H7 (cell line): ENCODE measurements at regions not wholly inside any gene's neighbourhood (a gene's known extent, or its start where the extent isn't known, plus 50 kb on each side); places are given as distances from the start of the nearest gene placed in this dataset.
A peak's percentile ranks its signal among the peaks of the same experiment; 100 is the strongest.

Experiments used
- DNase-seq: peaks from one replicate; pipeline ENCODE4 v3.0.0; 2012
- H3K27me3 ChIP-seq: 2 replicates; pipeline ENCODE4 v1.6.0; 2011; ENCODE audit warnings: mild to moderate bottlenecking, low read length; ENCODE audit not compliant: control insufficient read depth, insufficient read depth
- H3K36me3 ChIP-seq: replicated peaks from 2 replicates; pipeline ENCODE4 v1.5.1; 2011; ENCODE audit warnings: low read length; ENCODE audit not compliant: control insufficient read depth, insufficient read depth
- H3K4me3 ChIP-seq: 2 replicates; pipeline ENCODE4 v1.5.1; 2011; ENCODE audit warnings: low read depth, mild to moderate bottlenecking, control low read depth, low read length, moderate library complexity; ENCODE audit not compliant: insufficient read depth

GRCh38 chr2:15764683-15765011 lies 173.0 kb downstream of the DDX1 start:
- H3K4me3 ChIP-seq, result no peak overlapping the region
- no peaks in the 10 kb centered on the region for H3K36me3 ChIP-seq
- DNase-seq, result no peak
- H3K27me3 ChIP-seq, result no peaks in the 10 kb centered on the region

- Histone ChIP-seq H3K36me3 (no peaks in the 10 kb centered on the region), H3K27me3 (no peaks in the 10 kb centered on the region), H3K4me3 (no peak overlapping the region)
- DNase-seq, result no peak
Measured at GRCh38 chr2:15765211-15765610, 173.5 kb downstream of the DDX1 start.

- Histone ChIP-seq H3K27me3 (no peaks in the 10 kb centered on the region), H3K36me3 (no peaks in the 10 kb centered on the region), H3K4me3 (no peak overlapping the region)
- DNase-seq, result no peak
Measured at GRCh38 chr2:15765686-15766302, 174.1 kb downstream of the DDX1 start.

GRCh38 chr2:15766303-15766861 lies 174.0 kb upstream of the MYCN start:
- Histone ChIP-seq H3K4me3 (no peak overlapping the region), H3K36me3 (no peaks in the 10 kb centered on the region), H3K27me3 (no peaks in the 10 kb centered on the region)
- DNase-seq, result no peak

- Histone ChIP-seq H3K36me3 (no peaks in the 10 kb centered on the region), H3K4me3 (no peak overlapping the region), H3K27me3 (no peaks in the 10 kb centered on the region)
- no peak for DNase-seq
Measured at GRCh38 chr2:15766911-15767597, 173.3 kb upstream of the MYCN start.

- H3K4me3 ChIP-seq, result no peak overlapping the region
- H3K27me3 ChIP-seq, result no peaks in the 10 kb centered on the region
- no peaks in the 10 kb centered on the region for H3K36me3 ChIP-seq
- no peak for DNase-seq
Measured at GRCh38 chr2:15767679-15768078, 172.7 kb upstream of the MYCN start.

GRCh38 chr2:15768142-15768541 lies 172.2 kb upstream of the MYCN start:
- DNase-seq, result no peak
- no peaks in the 10 kb centered on the region for H3K36me3 ChIP-seq
- H3K4me3 ChIP-seq, result no peak overlapping the region
- H3K27me3 ChIP-seq, result no peaks in the 10 kb centered on the region

DNA sequence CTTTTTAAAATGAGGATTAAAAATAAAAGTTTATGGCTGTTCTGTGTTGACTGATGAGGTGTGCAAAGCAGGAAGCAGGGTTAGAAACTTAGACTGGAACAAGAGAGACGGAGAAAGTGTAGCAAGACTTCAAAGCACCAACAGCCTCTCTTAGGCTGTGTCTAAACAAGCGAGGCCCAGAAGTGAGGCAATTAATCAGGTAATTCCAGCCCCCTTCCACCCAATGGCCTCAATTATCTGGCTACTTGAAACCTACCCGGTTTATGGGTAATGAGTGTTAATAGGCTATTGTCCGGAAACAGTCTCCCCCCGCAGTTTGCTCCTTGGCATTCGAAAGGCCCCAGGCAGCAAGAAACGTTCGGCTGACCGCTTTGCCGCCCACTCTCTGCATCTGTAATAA lies 171.7 kb upstream of the MYCN start:
- peak; percentile 72 for DNase-seq
- no peaks in the 10 kb centered on the region for H3K36me3 ChIP-seq
- no peak overlapping the region for H3K4me3 ChIP-seq
- no peaks in the 10 kb centered on the region for H3K27me3 ChIP-seq

- Histone ChIP-seq H3K36me3 (no peaks in the 10 kb centered on the region), H3K4me3 (no peak overlapping the region)
- DNase-seq, result no peak
Measured at GRCh38 chr2:15769235-15769634, 171.1 kb upstream of the MYCN start.

GRCh38 chr2:15769676-15770547 lies 170.4 kb upstream of the MYCN start:
- peak; percentile 79 for DNase-seq
- Histone ChIP-seq H3K4me3 (no peak overlapping the region), H3K27me3 (no peaks in the 10 kb centered on the region), H3K36me3 (no peaks in the 10 kb centered on the region)

More at GRCh38 chr2:15769235-15769634, 171.1 kb upstream of the MYCN start:
- no peaks in the 10 kb centered on the region for H3K27me3 ChIP-seq

DNA sequence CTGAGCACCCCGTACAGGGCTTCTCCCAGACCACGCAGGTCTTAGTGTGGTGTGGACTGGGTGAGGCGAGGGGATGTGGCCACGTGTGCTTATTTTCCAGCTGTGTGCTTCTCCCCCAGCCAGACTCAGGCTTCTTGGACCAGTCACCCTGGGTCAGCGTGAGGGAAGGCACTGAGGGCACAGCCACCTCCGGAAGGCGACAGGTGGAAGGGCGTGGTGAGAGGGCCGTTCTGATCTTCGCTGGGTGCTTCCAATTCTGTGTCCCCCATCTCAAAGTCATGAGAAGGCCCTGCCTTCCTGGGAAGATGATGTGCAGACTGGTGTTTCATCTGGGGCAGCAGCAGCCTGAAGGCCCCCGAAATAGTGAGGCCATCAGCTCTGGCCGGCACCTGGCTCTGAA lies 169.7 kb upstream of the MYCN start:
- DNase-seq, result no peak
- no peaks in the 10 kb centered on the region for H3K36me3 ChIP-seq
- H3K4me3 ChIP-seq, result no peak overlapping the region
- H3K27me3 ChIP-seq, result no peaks in the 10 kb centered on the region

DNA sequence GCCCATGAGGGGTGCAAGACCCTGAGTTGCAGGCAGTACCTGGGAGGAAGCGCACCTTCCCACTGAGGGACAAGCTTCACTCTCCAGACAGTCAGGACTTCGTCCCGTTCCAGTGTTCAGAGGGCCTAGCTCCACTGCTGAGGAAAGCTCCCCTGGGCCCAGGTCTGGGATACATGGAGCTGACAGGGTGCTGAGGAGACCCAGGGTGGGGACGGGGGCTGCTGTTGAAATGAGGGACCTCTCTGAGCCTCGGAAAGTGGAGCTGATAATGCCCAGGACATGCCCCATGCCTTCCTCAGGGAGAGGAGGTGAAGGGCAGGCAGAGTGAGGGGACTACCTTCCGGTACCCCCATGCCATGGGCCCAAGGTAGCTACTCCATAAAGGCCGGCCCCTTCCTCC lies 169.2 kb upstream of the MYCN start:
- Histone ChIP-seq H3K27me3 (no peaks in the 10 kb centered on the region), H3K4me3 (no peak overlapping the region)

DNA sequence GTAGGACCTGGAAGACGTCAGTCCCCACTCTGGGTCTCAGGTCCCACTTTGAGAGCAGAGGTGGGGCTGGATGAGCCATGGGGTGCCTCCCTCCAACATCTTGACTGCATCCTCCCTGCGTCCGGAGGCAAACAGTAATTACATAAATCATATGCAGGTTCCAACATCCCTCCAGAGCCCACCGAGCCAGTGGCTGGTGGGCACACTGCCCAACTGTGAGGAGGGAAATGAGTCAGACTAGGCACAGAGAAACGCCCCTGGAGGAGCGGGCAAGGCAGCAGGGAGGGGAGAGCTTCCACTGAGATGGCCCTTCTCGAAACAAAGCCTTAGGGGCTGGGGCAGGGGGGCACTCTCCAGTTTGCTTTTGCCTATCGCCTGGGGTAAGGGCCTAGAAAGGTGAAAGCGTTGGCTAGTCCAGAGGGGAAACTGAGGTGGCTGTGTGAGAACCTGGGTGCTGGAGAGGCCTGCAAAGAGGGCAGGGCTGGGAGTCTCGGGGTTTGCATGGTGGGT lies 168.2 kb upstream of the MYCN start:
- no peak for DNase-seq
- no peaks in the 10 kb centered on the region for H3K27me3 ChIP-seq
- no peak overlapping the region for H3K4me3 ChIP-seq
- no peaks in the 10 kb centered on the region for H3K36me3 ChIP-seq

More for the DNA sequence above, 169.2 kb upstream of the MYCN start:
- DNase-seq, result no peak
- H3K36me3 ChIP-seq, result no peaks in the 10 kb centered on the region

GRCh38 chr2:15772681-15773080 lies 167.7 kb upstream of the MYCN start:
- DNase-seq, result no peak
- Histone ChIP-seq H3K36me3 (no peaks in the 10 kb centered on the region), H3K4me3 (no peak overlapping the region), H3K27me3 (no peaks in the 10 kb centered on the region)
